BE2C (cell line): ENCODE measurements at regions not wholly inside any gene's neighbourhood (a gene's known extent, or its start where the extent isn't known, plus 50 kb on each side); places are given as distances from the start of the nearest gene placed in this dataset.

Source experiments
- DNase-seq: peaks from one replicate; pipeline ENCODE4 v3.0.0-alpha.2; 2020
- H3K27me3 ChIP-seq: fragments of 250-450 bp; sonication (Bioruptor Pico); 2 replicates; pipeline ENCODE4 v1.5.1; 2020; ENCODE audit warnings: mild to moderate bottlenecking
- H3K36me3 ChIP-seq: fragments of 250-450 bp; sonication (Bioruptor Pico); 2 replicates; pipeline ENCODE4 v1.5.1; 2020; ENCODE audit warnings: mild to moderate bottlenecking
- H3K4me1 ChIP-seq: fragments of 250-450 bp; sonication (Bioruptor Pico); 2 replicates; pipeline ENCODE4 v1.5.1; 2020
- H3K4me3 ChIP-seq: 2 replicates; pipeline ENCODE4 v1.5.1; 2011; ENCODE audit warnings: low read depth, low read length
- H3K9me3 ChIP-seq: fragments of 250-450 bp; sonication (Bioruptor Pico); 2 replicates; pipeline ENCODE4 v1.5.1; 2020
- CTCF ChIP-seq: IDR thresholded peaks from 2 replicates; pipeline ENCODE4 v1.5.1; 2012; ENCODE audit warnings: mild to moderate bottlenecking, low read depth, low read length

GRCh38 chr5:56352808-56353590, 119.9 kb upstream of the ANKRD55 start:
- Histone ChIP-seq H3K9me3 (no peaks in the 10 kb centered on the region), H3K4me3 (no peak overlapping the region), H3K36me3 (no peaks in the 10 kb centered on the region), H3K27me3 (no peaks in the 10 kb centered on the region), H3K4me1 (peaks cover 10% of the 10 kb centered on the region)
- no peak for DNase-seq
- no peak for TF ChIP-seq CTCF

GRCh38 chr5:56350597-56351170, 117.6 kb upstream of the ANKRD55 start:
- Histone ChIP-seq H3K4me3 (no peak overlapping the region), H3K9me3 (no peaks in the 10 kb centered on the region), H3K4me1 (peaks cover 10% of the 10 kb centered on the region), H3K27me3 (no peaks in the 10 kb centered on the region), H3K36me3 (no peaks in the 10 kb centered on the region)
- peak; percentile 81 for DNase-seq
- TF ChIP-seq CTCF, result no peak

GRCh38 chr5:56350011-56350596, 117.0 kb upstream of the ANKRD55 start:
- no peaks in the 10 kb centered on the region for H3K9me3 ChIP-seq
- no peak for TF ChIP-seq CTCF
- H3K4me1 ChIP-seq, result peaks cover 10% of the 10 kb centered on the region
- H3K4me3 ChIP-seq, result no peak overlapping the region
- peak; percentile 18 for DNase-seq
- no peaks in the 10 kb centered on the region for H3K36me3 ChIP-seq
- no peaks in the 10 kb centered on the region for H3K27me3 ChIP-seq

GRCh38 chr5:56349461-56349860, 116.3 kb upstream of the ANKRD55 start:
- Histone ChIP-seq H3K27me3 (no peaks in the 10 kb centered on the region), H3K9me3 (no peaks in the 10 kb centered on the region), H3K36me3 (no peaks in the 10 kb centered on the region), H3K4me3 (no peak overlapping the region), H3K4me1 (peaks cover 10% of the 10 kb centered on the region)
- no peak for DNase-seq
- no peak for TF ChIP-seq CTCF

GRCh38 chr5:56346741-56347535, 113.8 kb upstream of the ANKRD55 start:
- Histone ChIP-seq H3K36me3 (no peaks in the 10 kb centered on the region), H3K4me1 (peaks cover 10% of the 10 kb centered on the region), H3K27me3 (no peaks in the 10 kb centered on the region), H3K4me3 (no peak overlapping the region), H3K9me3 (no peaks in the 10 kb centered on the region)
- no peak for TF ChIP-seq CTCF
- DNase-seq, result no peak
